ENCODE measurements at regions not wholly inside any gene's neighbourhood (a gene's known extent, or its start where the extent isn't known, plus 50 kb on each side); places are given as distances from the start of the nearest gene placed in this dataset.

DNA sequence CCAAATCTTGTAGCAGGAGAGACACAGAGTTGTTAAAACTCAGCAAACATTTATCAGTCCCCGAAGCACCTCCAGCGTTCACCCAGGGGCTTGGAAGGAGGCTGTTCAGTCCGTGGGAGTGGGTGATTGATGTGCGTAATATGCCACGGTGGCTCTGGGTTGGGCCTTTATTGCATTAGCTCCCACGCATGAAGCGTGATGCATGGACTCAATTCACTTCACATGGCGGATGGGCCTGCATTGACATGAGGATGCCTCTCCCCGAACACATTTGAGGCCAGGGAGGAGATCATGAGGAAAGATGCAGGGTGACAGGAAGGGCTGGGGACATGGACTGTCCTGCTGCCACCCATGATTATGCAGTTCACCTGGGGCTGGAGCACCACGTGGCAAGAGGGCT is 126.5 kb downstream of the FAM43A start:
- Histone ChIP-seq H3K27me3 (ENCODE audit: insufficient read depth, low read length, poor library complexity, severe bottlenecking) (no peaks in the 10 kb centered on the region), H3F3A (ENCODE audit: low read depth) (no peaks in the 10 kb centered on the region), H3K9me2 (replicated peaks; ENCODE audit: low read depth, low read length) (no peaks in the 10 kb centered on the region), H4K20me1 (ENCODE audit: insufficient read depth, low read length, poor library complexity, severe bottlenecking) (no peaks in the 10 kb centered on the region), H3K36me3 (ENCODE audit: insufficient read depth, low read length) (no peaks in the 10 kb centered on the region), H3K4me2 (ENCODE audit: low read depth, low read length, poor library complexity, severe bottlenecking) (no peak overlapping the region), H3K9me3 (ENCODE audit: insufficient read depth, low read depth, low read length) (no peaks in the 10 kb centered on the region), H3K4me3 (ENCODE audit: low read length, poor library complexity, severe bottlenecking) (no peak overlapping the region), H2AFZ (ENCODE audit: low read length) (no peak overlapping the region), H3K4me1 (ENCODE audit: insufficient read depth, low read length, poor library complexity, severe bottlenecking) (peaks cover 6% of the 10 kb centered on the region), H3K9ac (ENCODE audit: low read depth, low read length, poor library complexity, severe bottlenecking) (no peak overlapping the region), H3K79me2 (ENCODE audit: insufficient read depth, low read length) (no peaks in the 10 kb centered on the region)
- no peak for TF ChIP-seq EZH2phosphoT487 (IDR thresholded peaks at IDR 0.05; ENCODE audit: borderline replicate concordance)
- TF ChIP-seq, protein P1, sequence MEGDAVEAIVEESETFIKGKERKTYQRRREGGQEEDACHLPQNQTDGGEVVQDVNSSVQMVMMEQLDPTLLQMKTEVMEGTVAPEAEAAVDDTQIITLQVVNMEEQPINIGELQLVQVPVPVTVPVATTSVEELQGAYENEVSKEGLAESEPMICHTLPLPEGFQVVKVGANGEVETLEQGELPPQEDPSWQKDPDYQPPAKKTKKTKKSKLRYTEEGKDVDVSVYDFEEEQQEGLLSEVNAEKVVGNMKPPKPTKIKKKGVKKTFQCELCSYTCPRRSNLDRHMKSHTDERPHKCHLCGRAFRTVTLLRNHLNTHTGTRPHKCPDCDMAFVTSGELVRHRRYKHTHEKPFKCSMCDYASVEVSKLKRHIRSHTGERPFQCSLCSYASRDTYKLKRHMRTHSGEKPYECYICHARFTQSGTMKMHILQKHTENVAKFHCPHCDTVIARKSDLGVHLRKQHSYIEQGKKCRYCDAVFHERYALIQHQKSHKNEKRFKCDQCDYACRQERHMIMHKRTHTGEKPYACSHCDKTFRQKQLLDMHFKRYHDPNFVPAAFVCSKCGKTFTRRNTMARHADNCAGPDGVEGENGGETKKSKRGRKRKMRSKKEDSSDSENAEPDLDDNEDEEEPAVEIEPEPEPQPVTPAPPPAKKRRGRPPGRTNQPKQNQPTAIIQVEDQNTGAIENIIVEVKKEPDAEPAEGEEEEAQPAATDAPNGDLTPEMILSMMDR (conservative IDR thresholded peaks at IDR 0.05; ENCODE audit: low read length): no peak

DNA sequence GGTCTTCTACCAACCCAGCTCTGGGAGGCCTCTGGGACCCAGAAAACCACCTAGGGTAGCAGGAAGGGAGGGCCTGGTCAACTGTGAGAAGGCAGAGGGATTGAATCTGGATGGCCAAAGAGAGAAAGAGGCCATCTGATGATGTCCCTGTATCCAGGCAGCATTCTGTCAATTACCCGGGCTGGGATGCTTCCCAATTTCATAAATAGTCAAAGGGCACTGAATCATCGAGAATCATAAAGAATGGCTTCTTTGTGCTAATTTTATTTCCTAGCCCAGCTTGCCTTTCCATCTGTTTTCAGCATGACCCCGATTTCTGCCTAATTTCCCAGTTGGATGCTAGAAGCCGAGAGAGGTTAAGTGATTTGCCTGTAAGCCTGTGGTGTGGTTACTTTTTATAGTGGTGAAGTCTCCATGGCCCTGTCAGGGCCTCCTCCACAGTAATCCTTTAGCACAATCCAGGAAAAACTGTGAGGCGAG is 129.2 kb downstream of the FAM43A start:
- no peaks in the 10 kb centered on the region for H3K9me2 ChIP-seq (replicated peaks; ENCODE audit: low read depth, low read length)
- H3K9me3 ChIP-seq (ENCODE audit: insufficient read depth, low read depth, low read length): no peaks in the 10 kb centered on the region
- H3K4me2 ChIP-seq (ENCODE audit: low read depth, low read length, poor library complexity, severe bottlenecking): no peak overlapping the region
- H3K4me1 ChIP-seq (ENCODE audit: insufficient read depth, low read length, poor library complexity, severe bottlenecking): peaks cover 6% of the 10 kb centered on the region
- no peaks in the 10 kb centered on the region for H3K27me3 ChIP-seq (ENCODE audit: insufficient read depth, low read length, poor library complexity, severe bottlenecking)
- no peak overlapping the region for H3K9ac ChIP-seq (ENCODE audit: low read depth, low read length, poor library complexity, severe bottlenecking)
- H4K20me1 ChIP-seq (ENCODE audit: insufficient read depth, low read length, poor library complexity, severe bottlenecking): no peaks in the 10 kb centered on the region
- no peak overlapping the region for H2AFZ ChIP-seq (ENCODE audit: low read length)
- no peaks in the 10 kb centered on the region for H3K79me2 ChIP-seq (ENCODE audit: insufficient read depth, low read length)
- no peaks in the 10 kb centered on the region for H3K36me3 ChIP-seq (ENCODE audit: insufficient read depth, low read length)
- no peak for TF ChIP-seq EZH2phosphoT487 (IDR thresholded peaks at IDR 0.05; ENCODE audit: borderline replicate concordance)
- TF ChIP-seq, protein P1 (conservative IDR thresholded peaks at IDR 0.05; ENCODE audit: low read length): no peak
- H3F3A ChIP-seq (ENCODE audit: low read depth): no peaks in the 10 kb centered on the region
- no peak overlapping the region for H3K4me3 ChIP-seq (ENCODE audit: low read length, poor library complexity, severe bottlenecking)

DNA sequence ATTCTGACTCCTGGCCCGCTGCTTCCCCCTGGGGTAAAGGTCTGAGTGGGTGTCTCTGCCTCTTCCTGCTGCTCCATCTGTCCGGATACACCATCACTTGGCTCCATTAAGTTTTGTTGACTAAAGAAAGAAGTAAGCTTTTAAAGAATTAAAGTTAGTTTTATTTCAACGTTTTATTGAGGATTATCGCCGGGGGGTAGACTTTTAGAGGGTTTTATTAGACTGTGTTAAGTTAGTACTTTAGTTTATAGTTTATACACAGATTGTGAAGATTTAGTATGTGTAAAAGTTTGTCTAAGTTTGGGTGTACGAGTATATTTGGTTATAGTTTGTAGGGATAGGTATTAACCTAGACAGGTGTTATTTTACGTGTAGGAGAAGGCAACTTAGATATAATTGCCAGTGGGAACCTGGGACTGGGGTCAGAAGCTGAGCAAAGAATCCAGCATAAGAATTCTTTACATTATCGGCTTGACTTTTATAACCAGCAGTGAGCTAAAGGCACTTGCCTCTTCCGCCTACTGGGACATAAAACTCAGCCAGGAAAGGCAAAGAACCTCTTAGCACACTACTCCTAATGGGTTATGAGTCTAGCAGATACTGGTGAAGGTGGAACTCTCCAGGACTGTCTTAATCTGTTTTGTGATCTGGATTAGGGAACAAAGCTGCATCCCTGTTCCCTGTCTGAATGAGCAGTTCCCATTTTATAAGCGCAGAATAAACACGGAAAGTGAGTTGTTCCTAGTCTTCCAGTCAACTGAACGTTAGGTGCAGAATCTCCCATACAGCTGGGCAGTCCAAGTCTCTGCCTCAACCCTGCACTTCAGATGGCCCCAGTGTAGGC is 131.3 kb downstream of the FAM43A start:
- Histone ChIP-seq H3K9me2 (replicated peaks; ENCODE audit: low read depth, low read length) (no peaks in the 10 kb centered on the region), H3K4me2 (ENCODE audit: low read depth, low read length, poor library complexity, severe bottlenecking) (no peak overlapping the region), H2AFZ (ENCODE audit: low read length) (no peak overlapping the region), H4K20me1 (ENCODE audit: insufficient read depth, low read length, poor library complexity, severe bottlenecking) (no peaks in the 10 kb centered on the region), H3K79me2 (ENCODE audit: insufficient read depth, low read length) (no peaks in the 10 kb centered on the region), H3K4me3 (ENCODE audit: low read length, poor library complexity, severe bottlenecking) (no peak overlapping the region), H3K27me3 (ENCODE audit: insufficient read depth, low read length, poor library complexity, severe bottlenecking) (no peaks in the 10 kb centered on the region), H3K9ac (ENCODE audit: low read depth, low read length, poor library complexity, severe bottlenecking) (no peak overlapping the region), H3K9me3 (ENCODE audit: insufficient read depth, low read depth, low read length) (no peaks in the 10 kb centered on the region), H3F3A (ENCODE audit: low read depth) (no peaks in the 10 kb centered on the region), H3K36me3 (ENCODE audit: insufficient read depth, low read length) (no peaks in the 10 kb centered on the region), H3K4me1 (ENCODE audit: insufficient read depth, low read length, poor library complexity, severe bottlenecking) (no peaks in the 10 kb centered on the region)
- TF ChIP-seq, protein P1 (conservative IDR thresholded peaks at IDR 0.05; ENCODE audit: low read length): no peak
- no peak for TF ChIP-seq EZH2phosphoT487 (IDR thresholded peaks at IDR 0.05; ENCODE audit: borderline replicate concordance)

All from Loucy (cell line).